ENCODE measurements at regions not wholly inside any gene's neighbourhood (a gene's known extent, or its start where the extent isn't known, plus 50 kb on each side); places are given as distances from the start of the nearest gene placed in this dataset.
"Not testable (repeated sequence)": the region's sequence is repeated elsewhere in the genome, so short reads cannot be mapped to it uniquely, and the experiment has no call there.

- Mint-ChIP-seq H3K4me1 (ENCODE audit: low read depth, unreplicated experiment) (no peaks in the 10 kb centered on the region), H3K4me3 (ENCODE audit: unreplicated experiment) (no peak overlapping the region), H3K36me3 (ENCODE audit: insufficient read depth, unreplicated experiment) (no peaks in the 10 kb centered on the region), H3K9me3 (ENCODE audit: unreplicated experiment) (no peaks in the 10 kb centered on the region), H3K27ac (ENCODE audit: unreplicated experiment) (no peak overlapping the region), H3K27me3 (ENCODE audit: insufficient read depth, unreplicated experiment) (no peaks in the 10 kb centered on the region)
- BruUV-seq (replicated peaks), result no TSS peak
- TF ChIP-seq CTCF (IDR thresholded peaks at IDR 0.05; ENCODE audit: insufficient read depth in 1 of 2, low read depth in 1 of 2, low read length in 1 of 2, severe bottlenecking in 1 of 2, unreplicated experiment in 1 of 2), result no peak
- ChIA-PET CTCF (no interaction called here), POLR2A (no interaction called here)
- Histone ChIP-seq H3K36me3 (ENCODE audit: control insufficient read depth, insufficient read depth, low read length) (no peaks in the 10 kb centered on the region), H3K4me3 (ENCODE audit: low read depth, low read length) (no peak overlapping the region), H3K9me3 (no peaks in the 10 kb centered on the region), H3K27me3 (replicated peaks; ENCODE audit: control insufficient read depth, insufficient read depth, low read length) (no peaks in the 10 kb centered on the region), H3K4me1 (no peaks in the 10 kb centered on the region)
- no peak for DNase-seq
- intact Hi-C loops (cut with micrococcal nuclease; ENCODE audit: unreplicated experiment), result no loop called here
These were observed 206.5 kb upstream of the STS start for GRCh38 chrX:6941041-6941440.

- POLR2A ChIA-PET; H3K27me3 Mint-ChIP-seq (ENCODE audit: insufficient read depth, unreplicated experiment); CTCF ChIA-PET; H3K36me3 Mint-ChIP-seq (ENCODE audit: insufficient read depth, unreplicated experiment); H3K4me1 Mint-ChIP-seq (ENCODE audit: low read depth, unreplicated experiment); H3K27me3 ChIP-seq (replicated peaks; ENCODE audit: control insufficient read depth, insufficient read depth, low read length); H3K4me3 ChIP-seq (ENCODE audit: low read depth, low read length); DNase-seq; H3K9me3 Mint-ChIP-seq (ENCODE audit: unreplicated experiment); H3K9me3 ChIP-seq; H3K36me3 ChIP-seq (ENCODE audit: control insufficient read depth, insufficient read depth, low read length); BruUV-seq (replicated peaks); H3K4me1 ChIP-seq: not testable (repeated sequence)
- H3K4me3 Mint-ChIP-seq (ENCODE audit: unreplicated experiment), result peak overlapping the region; percentile 74
- peak overlapping the region; percentile 65 for H3K27ac Mint-ChIP-seq (ENCODE audit: unreplicated experiment)
- intact Hi-C loops (cut with micrococcal nuclease; ENCODE audit: unreplicated experiment), result loop anchor here (5.0 kb wide), 1 partner anchor 154 kb away; no protein-coding TSS in a partner anchor
These were observed 214.6 kb upstream of the STS start for GRCh38 chrX:6932942-6933341.

GRCh38 chrX:6930307-6930849, 217.1 kb upstream of the STS start:
- H3K4me1 ChIP-seq, result no peaks in the 10 kb centered on the region
- Mint-ChIP-seq H3K4me1 (ENCODE audit: low read depth, unreplicated experiment) (no peaks in the 10 kb centered on the region), H3K4me3 (ENCODE audit: unreplicated experiment) (peak overlapping the region; percentile 74), H3K27ac (ENCODE audit: unreplicated experiment) (no peak overlapping the region), H3K9me3 (ENCODE audit: unreplicated experiment) (no peaks in the 10 kb centered on the region), H3K27me3 (ENCODE audit: insufficient read depth, unreplicated experiment) (no peaks in the 10 kb centered on the region), H3K36me3 (ENCODE audit: insufficient read depth, unreplicated experiment) (peaks cover 5% of the 10 kb centered on the region)
- no peak for TF ChIP-seq CTCF (IDR thresholded peaks at IDR 0.05; ENCODE audit: insufficient read depth in 1 of 2, low read depth in 1 of 2, low read length in 1 of 2, severe bottlenecking in 1 of 2, unreplicated experiment in 1 of 2)
- DNase-seq, result no peak
- H3K27me3 ChIP-seq (replicated peaks; ENCODE audit: control insufficient read depth, insufficient read depth, low read length), result no peaks in the 10 kb centered on the region
- H3K4me3 ChIP-seq (ENCODE audit: low read depth, low read length), result no peak overlapping the region
- BruUV-seq (replicated peaks), result no TSS peak
- no peaks in the 10 kb centered on the region for H3K36me3 ChIP-seq (ENCODE audit: control insufficient read depth, insufficient read depth, low read length)
- intact Hi-C loops (cut with micrococcal nuclease; ENCODE audit: unreplicated experiment), result loop anchor here (5.0 kb wide), 1 partner anchor 157 kb away; no protein-coding TSS in a partner anchor
- no peaks in the 10 kb centered on the region for H3K9me3 ChIP-seq
- ChIA-PET CTCF (no interaction called here), POLR2A (no interaction called here)

All from Caco-2 (cell line).